Superior temporal gyrus (tissue), 1 donor: ENCODE measurements at regions not wholly inside any gene's neighbourhood (a gene's known extent, or its start where the extent isn't known, plus 50 kb on each side); places are given as distances from the start of the nearest gene placed in this dataset.
"Not testable (repeated sequence)": the region's sequence is repeated elsewhere in the genome, so short reads cannot be mapped to it uniquely, and the experiment has no call there.

Experiments
- DNase-seq: peaks from one replicate; pipeline ENCODE4 v3.0.0-alpha.2; 2016; ENCODE audit errors: extremely low spot score

DNA sequence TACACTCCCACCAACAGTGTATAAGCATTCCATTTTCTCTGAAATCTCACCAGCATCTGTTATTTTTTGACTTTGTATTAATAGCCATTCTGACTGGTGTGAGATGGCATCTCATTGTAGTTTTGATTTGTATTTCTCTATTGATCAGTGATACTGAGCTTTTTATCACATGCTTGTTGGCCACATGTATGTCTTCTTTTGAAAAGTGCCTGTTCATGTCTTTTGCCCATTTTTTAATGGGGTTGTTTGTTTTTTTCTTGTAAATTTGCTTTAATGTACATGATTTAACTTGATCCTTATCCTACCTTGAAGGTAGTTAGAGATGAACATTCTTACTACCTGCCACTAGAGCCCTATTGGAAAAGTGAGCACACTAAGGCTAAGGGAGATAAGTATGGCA lies 151.2 kb upstream of the KIF2A start:
- no peak for DNase-seq

DNA sequence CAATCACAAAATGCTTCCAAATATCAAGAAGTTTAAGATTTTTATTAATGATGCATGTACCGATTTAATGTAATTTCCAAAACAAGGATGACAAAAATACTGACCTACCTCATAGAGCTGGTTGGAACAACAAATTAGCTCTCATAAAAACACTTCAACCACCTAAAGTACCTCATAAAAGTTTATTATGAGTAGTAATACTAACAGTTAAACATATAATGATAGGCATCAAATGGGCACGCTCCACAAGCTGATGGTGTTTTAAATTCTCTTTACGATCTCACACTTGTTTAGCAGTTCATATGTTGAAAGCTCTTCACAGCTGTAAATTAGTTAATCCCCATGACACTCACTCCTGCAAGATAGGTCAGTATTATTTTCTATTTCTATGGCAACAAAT lies 150.0 kb upstream of the KIF2A start:
- no peak for DNase-seq

DNA sequence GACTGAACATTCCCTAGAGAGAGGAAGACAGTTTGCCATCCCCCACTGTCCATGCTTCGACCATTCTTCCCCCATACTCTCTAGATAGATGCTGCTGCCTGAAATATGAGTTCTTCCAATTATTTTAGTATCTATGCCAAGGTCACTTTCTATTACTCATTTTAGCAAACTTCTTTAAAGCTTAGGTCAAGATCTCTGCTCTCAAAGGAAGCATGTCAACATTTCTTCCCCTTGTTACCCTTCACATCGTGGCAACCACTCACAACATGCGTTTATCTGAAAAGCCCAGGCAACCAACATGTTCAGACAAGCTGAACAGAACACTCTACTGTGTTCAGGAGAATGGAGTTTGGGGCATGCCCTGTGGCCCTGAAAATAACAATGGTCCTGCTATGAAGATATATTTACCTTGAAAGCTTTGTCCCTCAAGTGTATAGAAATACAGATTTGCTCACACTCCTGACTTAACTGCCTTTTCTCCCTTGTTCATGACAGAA lies 138.4 kb upstream of the KIF2A start:
- no peak for DNase-seq

DNA sequence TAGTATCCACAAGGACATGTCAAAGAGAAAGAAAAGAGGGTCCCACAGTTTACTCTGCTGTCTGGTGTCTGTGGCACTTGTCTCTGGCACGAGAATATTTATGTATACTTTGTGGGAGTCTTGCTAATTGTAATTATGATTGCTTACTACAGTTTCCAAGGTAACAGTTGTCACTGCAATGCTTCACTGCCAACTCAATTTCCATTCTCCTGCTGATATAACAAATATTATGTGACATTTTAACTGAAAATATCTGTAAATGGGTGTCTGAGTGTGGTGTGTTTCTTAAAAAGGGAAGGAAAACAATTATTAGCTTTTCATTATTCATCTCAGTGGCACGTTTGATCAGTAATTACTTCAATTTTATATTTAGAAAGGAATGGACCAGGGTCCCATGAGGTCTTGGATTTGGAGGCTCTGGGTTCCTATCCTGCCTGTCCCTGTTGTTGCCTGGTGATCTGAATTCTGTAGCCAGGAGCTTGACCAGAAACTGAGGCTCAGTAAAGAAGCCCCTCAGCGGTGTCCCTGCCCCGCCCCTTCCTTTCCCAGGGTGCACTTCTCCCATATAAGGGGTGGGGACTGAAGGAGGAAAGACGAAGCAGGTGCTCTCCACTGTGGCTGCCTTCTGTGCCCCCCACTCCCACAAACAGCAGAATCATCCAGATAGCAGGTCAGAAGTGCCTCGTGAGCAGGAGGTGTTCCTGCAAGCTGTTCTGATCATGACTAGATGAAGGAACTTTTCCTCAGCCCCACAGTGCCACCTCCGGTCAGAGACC lies 137.3 kb upstream of the KIF2A start:
- no peak for DNase-seq

DNA sequence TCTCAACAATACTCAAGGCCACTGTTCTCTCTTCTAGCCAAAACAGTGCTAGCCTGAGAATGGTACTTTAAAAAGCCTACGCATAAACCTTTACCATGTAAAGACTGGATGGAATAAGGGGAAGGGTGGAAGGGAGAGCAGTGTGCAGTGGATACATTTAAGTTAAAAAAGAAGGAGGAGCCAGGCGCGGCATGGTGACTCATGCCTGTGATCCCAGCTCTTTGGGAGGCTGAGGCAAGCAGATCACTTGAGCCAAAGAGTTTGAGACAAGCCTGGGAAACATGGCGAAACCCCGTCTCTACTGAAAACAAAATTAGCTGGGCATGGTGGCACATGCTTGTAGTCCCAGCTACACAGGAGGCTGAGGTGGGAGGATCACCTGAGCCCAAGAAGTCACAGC lies 127.7 kb upstream of the KIF2A start:
- DNase-seq = no peak

DNA sequence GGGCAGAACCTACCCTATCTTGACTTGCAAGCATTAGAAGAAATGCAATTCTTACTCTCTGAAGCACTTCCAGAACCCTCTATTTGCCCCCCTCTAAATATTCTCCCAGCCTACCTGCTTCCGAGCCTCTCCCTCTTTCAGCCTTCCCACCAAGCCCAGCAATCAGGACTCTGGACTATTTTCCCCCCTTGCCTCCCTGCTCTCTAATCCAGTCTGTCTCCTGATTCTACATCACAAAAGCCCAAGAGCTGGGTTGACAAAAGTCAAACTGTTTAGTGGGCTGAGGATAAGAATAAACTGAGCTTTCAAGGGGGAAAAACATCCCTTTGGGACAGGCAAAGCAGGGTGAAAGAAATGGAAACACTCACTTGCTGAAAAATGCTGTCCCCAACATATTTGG lies 123.2 kb upstream of the KIF2A start:
- DNase-seq = no peak

DNA sequence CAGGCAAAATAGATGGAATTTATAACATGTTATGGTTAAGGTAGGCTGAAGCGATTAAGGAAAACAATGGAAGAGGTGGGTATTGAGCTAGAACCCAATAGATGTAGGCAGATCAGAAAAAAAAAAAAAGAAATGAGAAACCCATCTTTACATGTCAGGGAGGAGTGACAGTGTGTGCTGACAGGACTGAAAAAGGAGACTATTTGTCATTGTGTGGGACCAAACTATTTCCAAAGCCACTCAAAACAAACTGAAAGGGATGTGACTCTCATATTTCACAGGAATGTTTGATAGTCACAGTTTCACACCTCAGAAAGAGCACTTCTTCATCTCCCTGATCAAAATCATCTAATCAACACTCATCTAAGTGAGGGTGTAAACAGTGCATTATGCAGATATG lies 122.3 kb upstream of the KIF2A start:
- no peak for DNase-seq

DNA sequence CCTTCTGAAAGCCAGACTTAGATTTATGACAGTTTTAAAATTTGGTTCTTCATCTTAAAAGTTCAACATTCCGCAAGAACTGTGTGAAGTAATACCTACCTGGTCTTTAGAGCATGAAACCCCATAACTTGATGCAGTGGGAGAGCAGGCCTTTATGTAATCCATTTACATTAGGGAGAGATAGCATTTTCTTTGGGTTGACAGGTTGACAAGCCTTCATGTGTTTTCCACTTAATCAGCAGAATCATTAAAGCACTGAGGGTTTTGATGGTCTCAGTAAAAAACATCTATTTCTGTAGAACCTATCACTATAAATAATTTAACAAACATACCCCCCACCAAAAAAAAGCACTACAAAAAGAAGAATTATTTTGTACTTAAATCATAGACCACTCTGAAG lies 121.6 kb upstream of the KIF2A start:
- no peak for DNase-seq

DNA sequence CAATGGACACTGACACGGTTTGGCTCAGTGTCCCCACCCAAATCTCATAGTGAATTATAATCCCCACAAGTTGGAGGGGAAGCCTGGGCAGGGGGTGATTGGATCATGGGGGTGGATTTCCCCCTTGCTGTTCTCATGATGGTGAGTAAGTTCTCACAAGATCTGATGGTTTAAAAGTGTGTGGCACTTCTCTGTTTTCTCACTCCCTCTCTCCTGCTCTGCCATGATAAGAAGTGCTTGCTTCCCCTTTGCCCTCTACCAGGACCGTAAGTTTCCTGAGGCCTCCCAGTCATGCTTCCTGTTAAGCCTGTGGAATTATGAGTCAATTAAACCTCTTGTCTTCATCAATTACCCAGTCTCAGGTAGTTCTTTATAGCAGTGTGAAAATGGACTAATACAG lies 115.8 kb upstream of the KIF2A start:
- no peak for DNase-seq

DNA sequence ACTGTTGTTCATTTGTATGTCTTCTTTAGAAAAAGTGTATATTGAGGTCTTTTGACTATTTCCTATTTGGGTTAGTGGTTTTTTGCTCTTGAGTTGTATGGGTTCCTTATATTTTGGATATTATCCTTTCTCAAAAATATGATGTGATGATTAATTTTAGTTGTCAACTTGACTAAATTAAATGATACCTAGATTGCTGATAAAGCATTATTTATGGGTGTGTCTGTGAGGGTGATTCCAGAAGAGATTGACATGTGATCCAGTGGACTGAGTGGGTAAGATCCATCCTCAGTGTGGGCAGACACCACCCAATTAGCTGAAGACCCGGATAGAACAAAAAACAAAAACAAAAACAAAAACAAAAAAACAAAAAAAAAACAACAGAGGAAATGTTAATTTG lies 115.1 kb upstream of the KIF2A start:
- DNase-seq = no peak

DNA sequence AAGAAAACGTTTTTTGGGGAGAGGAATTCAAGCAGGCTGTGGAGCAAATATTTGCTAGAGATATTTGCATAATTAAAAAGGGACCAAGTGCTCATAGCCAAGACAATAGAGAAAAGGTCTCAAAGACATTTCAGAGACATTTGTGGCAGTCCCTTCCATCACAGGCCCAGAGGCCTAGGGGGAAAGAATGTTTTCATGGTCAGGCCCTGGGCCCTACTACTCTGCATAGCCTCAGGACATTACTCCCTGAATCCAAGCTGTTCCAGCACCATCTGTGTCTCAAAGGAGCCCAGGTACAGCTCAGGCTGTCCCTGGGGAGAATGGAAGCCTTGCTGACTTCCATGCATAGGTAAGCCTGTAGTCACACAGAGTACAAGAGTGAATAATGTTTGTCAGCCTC lies 113.0 kb upstream of the KIF2A start:
- no peak for DNase-seq

DNA sequence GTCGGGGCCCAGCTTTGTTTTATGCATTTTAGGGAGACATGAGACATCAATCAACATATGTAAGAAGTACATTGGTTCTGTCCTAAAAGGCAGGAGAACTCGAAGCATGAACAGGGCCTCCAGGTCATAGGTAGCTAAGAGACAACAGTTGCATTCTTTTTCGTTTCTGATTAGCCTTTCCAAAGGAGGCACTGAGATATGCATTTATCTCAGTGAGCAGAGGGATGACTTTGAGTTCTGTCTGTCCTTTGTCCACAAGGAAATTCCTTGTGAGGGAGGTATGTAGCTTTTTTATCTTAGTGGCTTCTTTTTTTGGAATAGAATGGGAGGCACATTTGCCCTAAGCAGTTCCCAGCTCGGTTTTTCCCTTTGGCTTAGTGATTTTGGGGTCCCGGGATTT lies 109.5 kb upstream of the KIF2A start:
- not testable (repeated sequence) for DNase-seq

DNA sequence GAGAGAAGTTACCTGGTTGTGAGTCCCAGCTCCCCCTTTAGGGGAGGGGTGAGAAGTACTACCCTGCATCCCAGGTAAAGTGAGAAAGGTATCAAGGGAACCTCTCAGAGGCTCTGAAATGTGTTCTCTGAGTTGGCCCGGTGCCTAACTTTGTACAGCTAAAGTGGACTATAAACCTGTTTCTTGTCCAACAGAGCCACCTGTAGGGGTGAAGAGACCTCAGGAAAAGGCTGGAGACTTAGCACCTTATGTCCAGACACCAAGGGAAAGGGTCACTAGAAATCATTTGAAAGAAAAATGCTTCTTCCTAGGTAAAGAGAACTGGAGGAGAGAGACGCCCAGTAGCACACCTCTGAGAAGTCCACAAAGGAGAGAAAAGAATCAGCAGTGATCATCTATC lies 108.3 kb upstream of the KIF2A start:
- no peak for DNase-seq

DNA sequence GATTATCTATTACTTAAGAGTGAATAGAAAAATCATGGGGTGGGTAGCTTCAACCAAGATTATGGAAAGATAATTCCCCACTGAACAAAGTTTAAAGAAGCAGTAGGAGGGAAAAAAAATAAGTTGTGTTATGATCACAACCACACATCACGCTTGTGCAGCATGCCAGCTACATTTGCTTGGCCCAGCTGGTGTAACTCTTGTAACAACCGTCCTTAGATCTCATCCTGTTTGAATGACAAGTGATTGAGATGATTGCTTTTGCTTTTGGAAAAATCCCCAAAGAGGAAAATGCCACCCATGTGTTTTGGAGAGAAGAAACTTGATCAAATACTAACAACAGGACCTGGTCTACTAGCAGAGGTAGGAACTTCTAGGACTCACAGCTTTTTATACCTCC lies 107.6 kb upstream of the KIF2A start:
- DNase-seq = no peak

DNA sequence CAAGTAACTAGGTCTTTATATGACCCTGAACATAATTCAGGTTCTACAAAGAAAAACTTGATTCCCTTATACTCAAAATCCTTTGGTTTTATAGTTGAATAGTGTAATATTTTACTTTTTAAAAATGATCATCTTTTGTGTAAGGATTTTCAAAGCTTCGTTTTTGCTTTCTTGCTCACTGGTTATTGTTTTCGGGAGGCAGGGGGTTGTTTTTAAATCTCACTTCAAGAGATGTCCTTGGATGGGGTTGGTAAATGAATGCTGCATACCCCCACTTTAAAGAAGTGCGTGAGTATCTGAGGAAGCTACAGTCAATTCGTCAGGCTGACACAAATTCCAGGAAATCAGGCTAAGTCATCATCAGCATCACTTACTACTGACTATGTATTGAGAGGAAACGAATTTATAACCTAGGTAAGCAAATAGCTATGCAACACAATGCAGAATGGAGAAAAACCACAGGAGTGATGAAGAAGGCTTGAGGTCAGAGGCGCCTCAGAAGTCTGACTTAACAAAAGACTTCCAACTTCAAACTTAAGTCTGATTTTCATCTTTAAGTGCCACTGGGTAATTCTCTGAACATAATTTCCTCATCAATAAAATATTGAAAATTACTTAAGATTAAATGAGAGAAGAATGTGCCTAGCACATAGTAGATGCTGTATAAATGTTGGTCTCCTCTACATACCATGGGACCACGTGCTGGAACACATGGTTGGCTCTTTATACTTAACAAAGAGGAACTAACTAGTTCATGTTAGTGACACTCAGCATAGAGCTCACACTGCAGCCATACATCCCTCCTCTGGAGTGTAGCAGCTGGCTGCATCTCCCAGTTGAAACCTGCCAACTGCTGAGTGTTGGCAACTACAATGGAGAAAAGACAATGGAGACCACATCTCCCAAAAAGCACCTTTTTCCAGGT lies 106.0 kb upstream of the KIF2A start:
- no peak for DNase-seq

DNA sequence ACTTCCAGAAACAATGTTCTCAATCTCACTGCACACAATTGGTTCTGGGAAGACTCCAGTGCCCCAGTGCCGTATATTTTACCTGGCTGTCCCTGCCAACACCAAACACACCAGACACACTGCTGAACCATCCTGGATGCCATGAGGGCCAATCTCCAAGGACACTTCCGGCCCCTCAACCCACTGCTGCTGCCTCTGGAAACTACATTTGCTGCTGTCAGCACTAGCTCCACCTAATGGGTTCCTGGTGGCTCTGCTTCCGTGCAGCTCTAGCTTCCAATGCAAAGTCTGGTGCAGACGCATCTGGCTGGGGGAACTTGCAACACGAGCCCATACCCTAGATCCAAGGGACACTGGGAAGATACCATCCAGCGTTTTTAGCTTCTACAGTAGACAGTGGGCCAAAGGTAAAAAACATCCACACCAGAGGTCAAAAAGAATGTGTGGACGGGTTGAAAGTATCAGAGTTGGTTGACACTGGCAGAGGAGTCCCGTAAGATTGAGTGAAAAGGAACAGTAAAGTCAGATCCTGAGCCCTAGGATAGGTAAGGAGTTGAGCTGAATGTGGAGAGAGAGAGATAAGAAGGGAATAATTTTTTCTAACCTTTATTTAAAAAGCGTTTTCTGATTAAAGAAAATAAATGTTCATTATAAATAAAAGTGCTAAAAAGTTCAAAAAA lies 99.7 kb upstream of the KIF2A start:
- DNase-seq = peak; percentile 36

DNA sequence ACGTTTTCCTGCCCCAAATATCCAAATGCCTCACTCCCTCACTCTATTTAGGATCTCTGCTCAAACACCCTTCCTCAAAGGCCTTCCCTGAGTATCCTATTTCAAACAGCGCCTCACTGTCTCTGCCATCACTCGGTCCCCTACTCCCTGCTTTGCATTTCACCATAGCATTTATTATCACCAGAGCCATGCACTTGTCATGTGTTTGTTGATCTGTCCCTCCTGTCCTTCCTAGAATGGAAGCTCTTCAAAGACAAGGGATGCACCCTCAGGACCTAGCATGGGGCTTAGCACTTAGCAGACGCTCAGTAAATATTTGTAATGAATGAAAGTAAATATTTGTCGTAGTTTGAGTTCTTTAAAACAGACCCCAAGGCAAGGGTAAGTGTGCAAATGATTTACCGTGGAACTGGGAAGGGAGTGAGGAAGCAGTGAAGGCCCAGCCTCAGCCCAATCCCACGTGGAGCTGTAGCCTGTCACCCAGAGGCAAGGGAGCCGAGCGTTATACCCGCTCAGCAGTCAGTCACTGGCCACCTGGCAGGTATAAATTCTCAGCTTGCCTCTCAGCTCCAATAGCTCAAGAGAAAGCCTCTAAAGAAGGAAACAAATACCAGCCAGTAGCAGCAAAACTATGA lies 97.7 kb upstream of the KIF2A start:
- no peak for DNase-seq

DNA sequence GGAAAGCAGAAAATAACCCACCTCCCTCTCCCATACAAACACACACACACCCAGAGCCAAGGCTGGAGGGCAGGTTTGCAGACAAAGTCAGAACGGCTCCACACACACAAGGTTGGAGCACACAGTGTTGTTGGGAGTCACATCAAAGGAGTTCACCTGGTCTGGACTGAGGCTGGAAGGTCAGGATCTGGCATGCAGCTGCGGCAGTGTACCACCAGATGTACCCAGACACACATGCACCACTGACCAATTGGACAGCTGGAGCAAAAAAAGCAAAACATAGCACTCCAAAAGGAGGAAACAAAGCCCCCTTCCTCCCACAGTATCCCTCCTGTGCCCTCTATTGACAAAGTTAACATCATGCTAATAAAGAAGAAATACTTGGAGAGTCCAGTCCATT lies 94.6 kb upstream of the KIF2A start:
- DNase-seq = no peak

DNA sequence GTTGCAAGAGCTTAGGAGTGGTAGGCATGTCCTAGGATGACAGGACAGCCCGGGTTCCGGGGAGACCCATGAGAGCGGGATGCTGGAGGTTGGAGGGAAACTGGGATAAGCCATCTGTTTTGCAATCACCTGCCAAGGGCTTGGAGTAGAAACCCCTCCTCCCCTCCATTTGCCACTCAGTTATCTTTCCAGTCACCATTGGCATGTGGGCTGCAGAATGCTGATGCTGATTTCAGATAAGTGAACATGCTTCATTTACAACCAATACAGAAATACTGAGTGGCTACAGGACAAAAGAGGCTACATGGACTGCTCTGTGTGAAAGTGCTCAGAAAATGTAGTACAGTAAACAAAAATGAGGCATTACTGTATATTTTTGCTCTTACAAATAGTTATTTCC lies 93.4 kb upstream of the KIF2A start:
- DNase-seq = no peak

DNA sequence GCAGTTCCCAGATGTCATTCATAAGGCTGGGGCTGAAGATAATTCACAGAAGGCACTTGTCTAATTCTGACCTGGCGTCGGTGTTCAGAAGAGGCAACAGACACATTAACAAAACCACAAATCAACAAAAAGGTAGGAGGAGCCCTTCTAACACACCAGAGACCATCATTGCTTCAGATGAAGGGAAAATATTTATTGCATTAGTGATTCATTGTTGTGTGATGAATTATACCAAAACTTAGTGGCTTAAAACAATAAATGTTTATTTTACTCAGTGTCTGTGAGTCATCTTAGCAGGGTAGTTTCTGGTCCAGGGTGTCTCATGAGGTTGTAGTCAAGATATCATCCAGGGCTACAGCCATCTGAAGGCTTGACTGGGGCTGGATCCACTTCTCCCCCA lies 91.3 kb upstream of the KIF2A start:
- no peak for DNase-seq

DNA sequence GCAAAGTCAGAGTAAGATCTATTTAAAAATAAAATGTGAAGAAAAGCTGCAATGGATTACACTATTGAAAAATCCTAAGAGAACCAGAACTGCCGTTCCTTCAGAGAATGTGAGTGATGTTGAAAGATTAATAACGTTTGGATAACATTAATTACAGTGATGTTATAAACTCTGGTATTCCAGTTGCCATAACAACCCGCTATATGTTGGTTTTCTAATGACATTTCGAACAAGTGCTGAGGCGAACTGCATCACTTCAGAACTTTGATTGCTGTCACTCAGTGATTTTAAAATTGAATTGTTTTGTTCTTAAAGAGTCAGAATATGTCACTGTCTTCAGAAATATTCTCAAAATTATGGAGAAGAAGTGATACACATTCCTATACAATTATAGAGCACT lies 89.4 kb upstream of the KIF2A start:
- not testable (repeated sequence) for DNase-seq

DNA sequence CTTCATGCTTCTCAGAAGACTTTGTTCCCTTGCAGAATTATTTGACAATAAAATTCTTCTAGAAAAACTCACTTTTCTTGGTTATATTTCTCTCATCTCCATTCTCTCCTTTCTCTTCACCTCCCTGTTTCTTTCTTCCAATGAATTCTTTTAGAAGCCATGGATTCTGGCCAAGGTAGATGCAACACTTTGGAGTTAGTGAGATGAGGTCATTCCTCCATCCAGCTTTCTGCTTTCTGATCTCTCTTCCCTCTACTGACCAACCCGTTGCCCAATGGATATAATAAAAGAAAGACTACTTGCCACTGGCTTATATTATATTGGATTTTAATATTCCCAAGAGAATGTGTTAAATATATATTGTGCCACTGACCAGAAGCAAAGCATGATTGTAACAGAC lies 88.9 kb upstream of the KIF2A start:
- not testable (repeated sequence) for DNase-seq
